ENCODE measurements at regions not wholly inside any gene's neighbourhood (a gene's known extent, or its start where the extent isn't known, plus 50 kb on each side); places are given as distances from the start of the nearest gene placed in this dataset.

GRCh38 chr14:34004881-34005280 lies 54.0 kb upstream of the EGLN3 start:
- ChIA-PET CTCF (ENCODE audit: low intra/inter-chr PET ratio) (no interaction called here), POLR2A (no interaction called here)
- H3K9me3 ChIP-seq (replicated peaks; ENCODE audit: control insufficient read depth, insufficient read depth, low read depth, low read length), result no peaks in the 10 kb centered on the region
- TF ChIP-seq RB1 (IDR thresholded peaks at IDR 0.05; ENCODE audit: low read depth) (no peak), BCLAF1 (IDR thresholded peaks at IDR 0.05; ENCODE audit: borderline replicate concordance in 1 of 2, control insufficient read depth in 1 of 2, low read depth in 2 of 2, low read length in 1 of 2) (no peak), ARID3A (IDR thresholded peaks at IDR 0.05; ENCODE audit: borderline replicate concordance, low read depth, low read length) (no peak), PCBP1 (IDR thresholded peaks at IDR 0.05; ENCODE audit: low read depth, low read length, poor library complexity, severe bottlenecking) (no peak), SMARCA4 (IDR thresholded peaks at IDR 0.05) (no peak), RBM14 (IDR thresholded peaks at IDR 0.05; ENCODE audit: borderline replicate concordance, insufficient read depth, low read depth, low read length) (no peak), TRIM25 (IDR thresholded peaks at IDR 0.05; ENCODE audit: borderline replicate concordance) (no peak)
- 58% methylated on average over 3 of the region's 3 CpGs for WGBS (ENCODE audit: insufficient coverage, low coverage, missing lambda C conversion rate)
- H3K27ac ChIP-seq (ENCODE audit: extremely low read depth, low read depth, low read length), result no peak overlapping the region
- H3K9me1 ChIP-seq (ENCODE audit: control insufficient read depth, insufficient read depth, low read length), result no peaks in the 10 kb centered on the region
- no peak for DNase-seq (ENCODE audit: extremely low read depth in 1 of 4, low spot score in 3 of 4)
- intact Hi-C loops (cut with micrococcal nuclease) (no loop called here), in situ Hi-C loops (cut with MboI) (loop anchor here (10.0 kb wide), 1 partner anchor 50 kb away; no protein-coding TSS in a partner anchor)
- no TSS peak for BruUV-seq (replicated peaks)
- no peaks in the 10 kb centered on the region for H4K20me1 ChIP-seq (replicated peaks; ENCODE audit: control insufficient read depth, insufficient read depth, low read length)
- no peak overlapping the region for H3K4me3 ChIP-seq
- FAIRE-seq, result no peak
- no peaks in the 10 kb centered on the region for H3K27me3 ChIP-seq (ENCODE audit: control insufficient read depth in 2 of 2, insufficient read depth in 2 of 2, low read length in 2 of 2)
- H3K4me2 ChIP-seq (ENCODE audit: insufficient read depth, low read length), result no peak overlapping the region
- no peak overlapping the region for H2AFZ ChIP-seq (ENCODE audit: low read depth, low read length)
- no peak for ATAC-seq
- peaks cover 4 to 17% of the 10 kb centered on the region in 2 experiments; a peak in 3 of 5 replicates for H3K4me1 ChIP-seq (replicated peaks in 1 of 2; ENCODE audit: control insufficient read depth in 2 of 2, insufficient read depth in 2 of 2, low read length in 2 of 2)
- H3K79me2 ChIP-seq (ENCODE audit: control insufficient read depth, insufficient read depth, low read length), result no peaks in the 10 kb centered on the region
- H3K36me3 ChIP-seq (ENCODE audit: control insufficient read depth, insufficient read depth, low read length), result no peaks in the 10 kb centered on the region
- H3K9ac ChIP-seq (ENCODE audit: insufficient read depth in 1 of 2, low read depth in 2 of 2, low read length in 2 of 2), result no peak overlapping the region

Measured in K562 (cell line).